Chondrocyte (in vitro differentiated cells): ENCODE measurements at regions not wholly inside any gene's neighbourhood (a gene's known extent, or its start where the extent isn't known, plus 50 kb on each side); places are given as distances from the start of the nearest gene placed in this dataset.
"Not testable (repeated sequence)": the region's sequence is repeated elsewhere in the genome, so short reads cannot be mapped to it uniquely, and the experiment has no call there.

ENCODE experiments used
- DNase-seq: peaks from one replicate; pipeline ENCODE4 v3.0.0; 2021; ENCODE audit warnings: mixed read lengths, low spot score
- H3K27ac Mint-ChIP-seq: one replicate; pipeline ENCODE4 v1.8.0; 2021; ENCODE audit warnings: mild to moderate bottlenecking, moderate library complexity, mixed read lengths; ENCODE audit not compliant: unreplicated experiment
- H3K27me3 Mint-ChIP-seq: 2 replicates; pipeline ENCODE4 v1.8.0; 2021; ENCODE audit warnings: low read depth, mixed read lengths
- H3K36me3 Mint-ChIP-seq: 2 replicates; pipeline ENCODE4 v1.8.0; 2021; ENCODE audit warnings: low read depth, mixed read lengths
- H3K4me1 Mint-ChIP-seq: 2 replicates; pipeline ENCODE4 v1.8.0; 2021; ENCODE audit warnings: low read depth, mild to moderate bottlenecking, mixed read lengths
- H3K4me3 Mint-ChIP-seq: one replicate; pipeline ENCODE4 v1.8.0; 2021; ENCODE audit warnings: mild to moderate bottlenecking, moderate library complexity, mixed read lengths; ENCODE audit not compliant: unreplicated experiment
- H3K9me3 Mint-ChIP-seq: 2 replicates; pipeline ENCODE4 v1.8.0; 2021; ENCODE audit warnings: low read depth, mixed read lengths
- CTCF ChIP-seq: fragments of 200-600 bp; sonication (generic); IDR thresholded peaks from 2 replicates; pipeline ENCODE4 v1.5.0; 2021; ENCODE audit warnings: antibody characterized with exemption, mild to moderate bottlenecking, moderate library complexity

GRCh38 chr7:94782777-94783176 is 124.6 kb upstream of the PPP1R9A start:
- Mint-ChIP-seq H3K4me3 (no peak overlapping the region), H3K36me3 (peaks cover 2% of the 10 kb centered on the region), H3K27ac (no peak overlapping the region), H3K9me3 (peaks cover 11% of the 10 kb centered on the region), H3K4me1 (no peaks in the 10 kb centered on the region), H3K27me3 (no peaks in the 10 kb centered on the region)
- no peak for TF ChIP-seq CTCF
- no peak for DNase-seq

GRCh38 chr7:94787285-94787684 is 120.1 kb upstream of the PPP1R9A start:
- DNase-seq: no peak
- no peak overlapping the region for H3K27ac Mint-ChIP-seq
- H3K4me3 Mint-ChIP-seq: no peak overlapping the region
- no peak for TF ChIP-seq CTCF
- H3K9me3 Mint-ChIP-seq: peaks cover 23% of the 10 kb centered on the region
- H3K36me3 Mint-ChIP-seq: peaks cover 2% of the 10 kb centered on the region
- H3K27me3 Mint-ChIP-seq: no peaks in the 10 kb centered on the region
- no peaks in the 10 kb centered on the region for H3K4me1 Mint-ChIP-seq

GRCh38 chr7:94788378-94788777 is 119.0 kb upstream of the PPP1R9A start:
- not testable (repeated sequence) for H3K27ac Mint-ChIP-seq, H3K27me3 Mint-ChIP-seq, H3K36me3 Mint-ChIP-seq, H3K4me3 Mint-ChIP-seq, H3K4me1 Mint-ChIP-seq, DNase-seq
- peaks cover 23% of the 10 kb centered on the region for H3K9me3 Mint-ChIP-seq

- no peaks in the 10 kb centered on the region for H3K4me1 Mint-ChIP-seq
- no peaks in the 10 kb centered on the region for H3K36me3 Mint-ChIP-seq
- H3K27me3 Mint-ChIP-seq: no peaks in the 10 kb centered on the region
- TF ChIP-seq CTCF: no peak
- H3K9me3 Mint-ChIP-seq: peaks cover 12% of the 10 kb centered on the region
- no peak for DNase-seq
- H3K27ac Mint-ChIP-seq: no peak overlapping the region
- H3K4me3 Mint-ChIP-seq: no peak overlapping the region
Observed at GRCh38 chr7:94792241-94792640, 115.2 kb upstream of the PPP1R9A start.

- not testable (repeated sequence) for H3K4me3 Mint-ChIP-seq, H3K4me1 Mint-ChIP-seq, H3K27ac Mint-ChIP-seq, DNase-seq, H3K27me3 Mint-ChIP-seq, H3K36me3 Mint-ChIP-seq, H3K9me3 Mint-ChIP-seq
Observed at GRCh38 chr7:94797404-94797803, 110.0 kb upstream of the PPP1R9A start.

GRCh38 chr7:94803821-94804220 is 103.6 kb upstream of the PPP1R9A start:
- TF ChIP-seq CTCF: no peak
- no peak for DNase-seq

GRCh38 chr7:94808673-94809072 is 98.7 kb upstream of the PPP1R9A start:
- H3K36me3 Mint-ChIP-seq, H3K27ac Mint-ChIP-seq, DNase-seq, H3K27me3 Mint-ChIP-seq, H3K9me3 Mint-ChIP-seq, H3K4me3 Mint-ChIP-seq, H3K4me1 Mint-ChIP-seq: not testable (repeated sequence)

More at GRCh38 chr7:94803821-94804220, 103.6 kb upstream of the PPP1R9A start:
- no peak overlapping the region for H3K4me3 Mint-ChIP-seq
- H3K4me1 Mint-ChIP-seq: no peaks in the 10 kb centered on the region
- H3K9me3 Mint-ChIP-seq: no peaks in the 10 kb centered on the region
- no peak overlapping the region for H3K27ac Mint-ChIP-seq
- no peaks in the 10 kb centered on the region for H3K27me3 Mint-ChIP-seq
- no peaks in the 10 kb centered on the region for H3K36me3 Mint-ChIP-seq
